ENCODE measurements at regions not wholly inside any gene's neighbourhood (a gene's known extent, or its start where the extent isn't known, plus 50 kb on each side); places are given as distances from the start of the nearest gene placed in this dataset.

DNA sequence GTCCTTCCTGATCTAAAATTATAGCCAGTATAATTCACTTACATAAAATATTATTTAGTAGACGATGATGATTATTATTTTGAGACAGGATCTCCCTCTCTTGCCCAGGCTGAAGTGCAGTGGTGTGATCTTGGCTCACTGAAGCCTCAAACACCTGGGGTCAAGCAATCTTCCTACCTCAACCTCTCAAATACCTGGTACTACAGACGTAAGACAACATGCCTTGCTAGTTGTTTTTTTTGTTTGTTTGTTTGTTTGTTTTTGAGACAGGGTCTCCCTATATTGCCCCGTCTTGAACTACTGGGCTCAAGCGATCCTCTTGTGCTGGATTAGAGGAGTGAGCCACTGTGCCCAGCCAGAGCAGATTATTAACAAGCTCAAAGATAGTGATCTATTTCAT, 399.1 kb upstream of the ZNF804A start:
- TF ChIP-seq, protein P1, sequence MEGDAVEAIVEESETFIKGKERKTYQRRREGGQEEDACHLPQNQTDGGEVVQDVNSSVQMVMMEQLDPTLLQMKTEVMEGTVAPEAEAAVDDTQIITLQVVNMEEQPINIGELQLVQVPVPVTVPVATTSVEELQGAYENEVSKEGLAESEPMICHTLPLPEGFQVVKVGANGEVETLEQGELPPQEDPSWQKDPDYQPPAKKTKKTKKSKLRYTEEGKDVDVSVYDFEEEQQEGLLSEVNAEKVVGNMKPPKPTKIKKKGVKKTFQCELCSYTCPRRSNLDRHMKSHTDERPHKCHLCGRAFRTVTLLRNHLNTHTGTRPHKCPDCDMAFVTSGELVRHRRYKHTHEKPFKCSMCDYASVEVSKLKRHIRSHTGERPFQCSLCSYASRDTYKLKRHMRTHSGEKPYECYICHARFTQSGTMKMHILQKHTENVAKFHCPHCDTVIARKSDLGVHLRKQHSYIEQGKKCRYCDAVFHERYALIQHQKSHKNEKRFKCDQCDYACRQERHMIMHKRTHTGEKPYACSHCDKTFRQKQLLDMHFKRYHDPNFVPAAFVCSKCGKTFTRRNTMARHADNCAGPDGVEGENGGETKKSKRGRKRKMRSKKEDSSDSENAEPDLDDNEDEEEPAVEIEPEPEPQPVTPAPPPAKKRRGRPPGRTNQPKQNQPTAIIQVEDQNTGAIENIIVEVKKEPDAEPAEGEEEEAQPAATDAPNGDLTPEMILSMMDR (conservative IDR thresholded peaks at IDR 0.05 in 1 of 2, IDR thresholded peaks at IDR 0.05 in 1 of 2; ENCODE audit: extremely low read depth in 1 of 2, insufficient read depth in 1 of 2, low read depth in 1 of 2, low read length in 2 of 2) = no peak
- no peak for TF ChIP-seq EZH2 (IDR thresholded peaks at IDR 0.05; ENCODE audit: borderline replicate concordance, low read length)

Measured in mammary epithelial cell (primary cell).